Panc1 (cell line): ENCODE measurements at regions not wholly inside any gene's neighbourhood (a gene's known extent, or its start where the extent isn't known, plus 50 kb on each side); places are given as distances from the start of the nearest gene placed in this dataset.

Experiments used
- ATAC-seq: fragments of 200-7000 bp; cut with Tn5 transposase; 2 replicates; pipeline ENCODE4 v1.9.1; 2020; ENCODE audit warnings: mild to moderate bottlenecking, moderate library complexity
- BruUV-seq: library from RNA; stranded (reverse); fragments of 400-500 nt; replicated peaks from 2 replicates; lab custom pipeline; 2021; lab: Mats Ljungman, UMichigan
- CTCF ChIA-PET: fragments of 300-600 bp; sonication (Branson Sonifier 250); formaldehyde crosslinking; loops from one replicate; lab custom pipeline; 2022; ENCODE audit warnings: antibody characterized with exemption; lab: Charles Lee
- POLR2A ChIA-PET: fragments of 300-600 bp; sonication (Branson Sonifier 250); formaldehyde crosslinking; loops from one replicate; lab custom pipeline; 2022; ENCODE audit warnings: antibody characterized with exemption; lab: Charles Lee
- DNase-seq: peaks from one replicate; pipeline ENCODE4 v3.0.0-alpha.2; 2010; ENCODE audit warnings: low read depth, low spot score
- H3K27ac ChIP-seq: 2 replicates; pipeline ENCODE4 v1.5.1; 2011; ENCODE audit warnings: mild to moderate bottlenecking, low read length, inconsistent platforms
- H3K27me3 ChIP-seq: fragments of 200-500 bp; sonication (Bioruptor generic); 2 replicates; pipeline ENCODE4 v1.6.0; 2014; ENCODE audit warnings: low read length, inconsistent platforms; ENCODE audit not compliant: control insufficient read depth, insufficient read depth
- H3K36me3 ChIP-seq: fragments of 200-500 bp; sonication (Bioruptor generic); 2 replicates; pipeline ENCODE4 v1.5.1; 2014; ENCODE audit warnings: inconsistent platforms, mild to moderate bottlenecking, low read length, moderate library complexity; ENCODE audit not compliant: control insufficient read depth, insufficient read depth
- H3K4me1 ChIP-seq: 2 replicates; pipeline ENCODE4 v1.5.1; 2011; ENCODE audit warnings: inconsistent platforms, mild to moderate bottlenecking, low read length, moderate library complexity; ENCODE audit not compliant: control insufficient read depth, insufficient read depth
- H3K4me3 ChIP-seq, 2 experiments: 2 replicates each; pipeline ENCODE4 v1.5.1; 2011 to 2012; ENCODE audit warnings: low read depth in 2 of 2, low read length in 2 of 2, mild to moderate bottlenecking in 2 of 2, inconsistent platforms in 1 of 2, moderate library complexity in 1 of 2
- H3K9me3 ChIP-seq: fragments of 200-500 bp; sonication (Bioruptor generic); 2 replicates; pipeline ENCODE4 v1.5.1; 2014; ENCODE audit warnings: low read depth, mild to moderate bottlenecking, inconsistent platforms, low read length, moderate library complexity; ENCODE audit not compliant: control insufficient read depth, insufficient read depth
- POLR2AphosphoS5 ChIP-seq: IDR thresholded peaks from 2 replicates; pipeline ENCODE4 v1.6.1; 2012; ENCODE audit warnings: mild to moderate bottlenecking, low read depth, low read length, moderate library complexity
- SIN3A ChIP-seq: IDR thresholded peaks from 2 replicates; pipeline ENCODE4 v1.6.1; 2012; ENCODE audit warnings: low read depth, mild to moderate bottlenecking, low read length, moderate library complexity, borderline replicate concordance; ENCODE audit not compliant: insufficient read depth
- TCF7L2 ChIP-seq: IDR thresholded peaks from 2 replicates; pipeline ENCODE4 v1.6.1; 2011; ENCODE audit warnings: mild to moderate bottlenecking, low read depth, low read length, inconsistent platforms
- in situ Hi-C: cut with HindIII; loops from 2 replicates; pipeline ENCODE4 v1.10.0; 2016; ENCODE audit warnings: low sequenced_read_pairs, low pct_unique_long_range_greater_than_20kb
- intact Hi-C: fragments of 100-400 bp; cut with micrococcal nuclease; formaldehyde crosslinking; loops from one replicate; pipeline ENCODE4 v1.10.0; 2022; ENCODE audit not compliant: unreplicated experiment
- TF ChIP-seq, protein P1 (sequence below), 2 experiments: IDR thresholded peaks; 2 replicates each; pipeline ENCODE4 v1.6.1; 2011 to 2012; ENCODE audit warnings: low read depth in 2 of 2, control low read depth in 1 of 2, low read length in 1 of 2, mild to moderate bottlenecking in 1 of 2, moderate library complexity in 1 of 2; ENCODE audit not compliant: insufficient read depth in 1 of 2
- TF ChIP-seq, protein P2 (sequence below): fragments of 450-650 bp; IDR thresholded peaks from 2 replicates; pipeline ENCODE4 v1.5.1; 2017; ENCODE audit warnings: mild to moderate bottlenecking

DNA sequence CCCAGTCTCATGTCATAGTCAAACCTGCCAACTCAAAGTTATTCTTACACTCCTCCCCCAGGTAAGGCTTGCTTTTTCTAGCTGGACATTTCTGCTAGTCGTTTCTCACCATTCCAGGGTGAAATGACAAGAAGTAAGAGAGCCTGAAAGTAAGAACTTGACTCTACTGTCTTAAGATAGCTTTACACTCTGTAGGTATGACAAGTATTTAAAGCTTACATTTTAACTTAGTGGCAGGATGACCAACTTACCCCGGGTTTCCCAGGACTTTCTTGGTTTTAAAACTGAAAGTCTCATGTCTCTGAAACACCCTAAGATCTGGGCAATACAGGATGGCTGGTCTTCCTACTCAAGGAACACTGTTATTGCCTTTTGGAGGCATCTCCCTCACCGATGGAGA, 67.5 kb upstream of the PIK3R1 start:
- TF ChIP-seq, protein P1, sequence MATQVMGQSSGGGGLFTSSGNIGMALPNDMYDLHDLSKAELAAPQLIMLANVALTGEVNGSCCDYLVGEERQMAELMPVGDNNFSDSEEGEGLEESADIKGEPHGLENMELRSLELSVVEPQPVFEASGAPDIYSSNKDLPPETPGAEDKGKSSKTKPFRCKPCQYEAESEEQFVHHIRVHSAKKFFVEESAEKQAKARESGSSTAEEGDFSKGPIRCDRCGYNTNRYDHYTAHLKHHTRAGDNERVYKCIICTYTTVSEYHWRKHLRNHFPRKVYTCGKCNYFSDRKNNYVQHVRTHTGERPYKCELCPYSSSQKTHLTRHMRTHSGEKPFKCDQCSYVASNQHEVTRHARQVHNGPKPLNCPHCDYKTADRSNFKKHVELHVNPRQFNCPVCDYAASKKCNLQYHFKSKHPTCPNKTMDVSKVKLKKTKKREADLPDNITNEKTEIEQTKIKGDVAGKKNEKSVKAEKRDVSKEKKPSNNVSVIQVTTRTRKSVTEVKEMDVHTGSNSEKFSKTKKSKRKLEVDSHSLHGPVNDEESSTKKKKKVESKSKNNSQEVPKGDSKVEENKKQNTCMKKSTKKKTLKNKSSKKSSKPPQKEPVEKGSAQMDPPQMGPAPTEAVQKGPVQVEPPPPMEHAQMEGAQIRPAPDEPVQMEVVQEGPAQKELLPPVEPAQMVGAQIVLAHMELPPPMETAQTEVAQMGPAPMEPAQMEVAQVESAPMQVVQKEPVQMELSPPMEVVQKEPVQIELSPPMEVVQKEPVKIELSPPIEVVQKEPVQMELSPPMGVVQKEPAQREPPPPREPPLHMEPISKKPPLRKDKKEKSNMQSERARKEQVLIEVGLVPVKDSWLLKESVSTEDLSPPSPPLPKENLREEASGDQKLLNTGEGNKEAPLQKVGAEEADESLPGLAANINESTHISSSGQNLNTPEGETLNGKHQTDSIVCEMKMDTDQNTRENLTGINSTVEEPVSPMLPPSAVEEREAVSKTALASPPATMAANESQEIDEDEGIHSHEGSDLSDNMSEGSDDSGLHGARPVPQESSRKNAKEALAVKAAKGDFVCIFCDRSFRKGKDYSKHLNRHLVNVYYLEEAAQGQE (IDR thresholded peaks at IDR 0.05; ENCODE audit: insufficient read depth in 1 of 2, low read depth in 2 of 2, low read length in 1 of 2), result no peak
- TF ChIP-seq, protein P2, sequence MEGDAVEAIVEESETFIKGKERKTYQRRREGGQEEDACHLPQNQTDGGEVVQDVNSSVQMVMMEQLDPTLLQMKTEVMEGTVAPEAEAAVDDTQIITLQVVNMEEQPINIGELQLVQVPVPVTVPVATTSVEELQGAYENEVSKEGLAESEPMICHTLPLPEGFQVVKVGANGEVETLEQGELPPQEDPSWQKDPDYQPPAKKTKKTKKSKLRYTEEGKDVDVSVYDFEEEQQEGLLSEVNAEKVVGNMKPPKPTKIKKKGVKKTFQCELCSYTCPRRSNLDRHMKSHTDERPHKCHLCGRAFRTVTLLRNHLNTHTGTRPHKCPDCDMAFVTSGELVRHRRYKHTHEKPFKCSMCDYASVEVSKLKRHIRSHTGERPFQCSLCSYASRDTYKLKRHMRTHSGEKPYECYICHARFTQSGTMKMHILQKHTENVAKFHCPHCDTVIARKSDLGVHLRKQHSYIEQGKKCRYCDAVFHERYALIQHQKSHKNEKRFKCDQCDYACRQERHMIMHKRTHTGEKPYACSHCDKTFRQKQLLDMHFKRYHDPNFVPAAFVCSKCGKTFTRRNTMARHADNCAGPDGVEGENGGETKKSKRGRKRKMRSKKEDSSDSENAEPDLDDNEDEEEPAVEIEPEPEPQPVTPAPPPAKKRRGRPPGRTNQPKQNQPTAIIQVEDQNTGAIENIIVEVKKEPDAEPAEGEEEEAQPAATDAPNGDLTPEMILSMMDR, result no peak
- TF ChIP-seq SIN3A (no peak), TCF7L2 (no peak), POLR2AphosphoS5 (no peak)
- ChIA-PET POLR2A (no interaction called here), CTCF (no interaction called here)
- H3K36me3 ChIP-seq, result no peaks in the 10 kb centered on the region
- DNase-seq (no peak), ATAC-seq (no peak)
- no peaks in the 10 kb centered on the region for H3K27me3 ChIP-seq
- BruUV-seq, result no TSS peak
- no peaks in the 10 kb centered on the region for H3K9me3 ChIP-seq
- in situ Hi-C loops (no loop called here), intact Hi-C loops (no loop called here)
- H3K4me3 ChIP-seq, result no peak overlapping the region
- H3K27ac ChIP-seq, result no peak overlapping the region
- H3K4me1 ChIP-seq, result no peaks in the 10 kb centered on the region

DNA sequence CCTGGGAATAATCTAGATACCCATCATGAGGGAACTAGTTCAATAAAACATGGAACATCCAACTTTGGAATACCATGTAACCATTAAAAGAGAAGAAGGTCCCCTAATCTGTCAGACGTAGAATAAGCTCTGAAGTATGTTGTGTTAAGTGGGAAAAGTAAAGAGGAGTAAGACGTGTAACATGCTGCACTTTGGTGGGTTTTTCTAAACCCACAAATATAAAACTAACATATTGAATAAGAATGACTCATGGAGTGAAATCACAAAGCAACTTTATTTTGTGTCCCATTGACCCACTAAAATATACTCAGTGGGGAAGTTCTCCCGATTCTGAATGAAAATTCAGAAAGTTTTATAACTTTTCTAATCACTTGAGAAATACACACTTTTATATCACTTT, 67.9 kb upstream of the PIK3R1 start:
- no peak overlapping the region for H3K27ac ChIP-seq
- TF ChIP-seq, protein P1 (IDR thresholded peaks at IDR 0.05; ENCODE audit: insufficient read depth in 1 of 2, low read depth in 2 of 2, low read length in 1 of 2), result no peak
- TF ChIP-seq POLR2AphosphoS5 (no peak), SIN3A (no peak), TCF7L2 (no peak)
- TF ChIP-seq, protein P2, result no peak
- POLR2A ChIA-PET, result no interaction called here
- CTCF ChIA-PET, result no interaction called here
- no TSS peak for BruUV-seq
- DNase-seq, result no peak
- in situ Hi-C loops (no loop called here), intact Hi-C loops (no loop called here)
- no peaks in the 10 kb centered on the region for H3K9me3 ChIP-seq
- no peak for ATAC-seq
- H3K36me3 ChIP-seq, result no peaks in the 10 kb centered on the region
- no peaks in the 10 kb centered on the region for H3K4me1 ChIP-seq
- H3K4me3 ChIP-seq, result no peak overlapping the region
- no peaks in the 10 kb centered on the region for H3K27me3 ChIP-seq
